ENCODE measurements at regions not wholly inside any gene's neighbourhood (a gene's known extent, or its start where the extent isn't known, plus 50 kb on each side); places are given as distances from the start of the nearest gene placed in this dataset.

DNA sequence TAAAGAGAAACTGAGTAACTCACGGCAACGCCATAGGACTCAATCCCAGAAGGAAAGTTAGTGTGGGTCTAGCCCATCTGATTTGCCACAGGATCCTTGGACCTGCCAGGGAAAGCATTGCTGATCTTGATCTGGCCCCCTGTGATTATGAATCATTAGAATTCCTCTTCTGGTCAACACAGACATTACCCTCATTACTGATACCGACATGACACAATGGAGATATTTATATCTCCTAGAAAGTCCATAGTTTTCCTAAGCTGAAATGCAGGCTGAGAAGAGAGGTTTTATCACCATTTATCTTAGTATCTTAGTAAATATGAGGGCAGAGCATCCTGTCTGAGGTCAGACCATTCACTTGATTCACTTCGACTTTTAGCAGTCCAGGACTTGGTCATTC is 75.5 kb upstream of the CCDC68 start:
- TF ChIP-seq, protein P1, sequence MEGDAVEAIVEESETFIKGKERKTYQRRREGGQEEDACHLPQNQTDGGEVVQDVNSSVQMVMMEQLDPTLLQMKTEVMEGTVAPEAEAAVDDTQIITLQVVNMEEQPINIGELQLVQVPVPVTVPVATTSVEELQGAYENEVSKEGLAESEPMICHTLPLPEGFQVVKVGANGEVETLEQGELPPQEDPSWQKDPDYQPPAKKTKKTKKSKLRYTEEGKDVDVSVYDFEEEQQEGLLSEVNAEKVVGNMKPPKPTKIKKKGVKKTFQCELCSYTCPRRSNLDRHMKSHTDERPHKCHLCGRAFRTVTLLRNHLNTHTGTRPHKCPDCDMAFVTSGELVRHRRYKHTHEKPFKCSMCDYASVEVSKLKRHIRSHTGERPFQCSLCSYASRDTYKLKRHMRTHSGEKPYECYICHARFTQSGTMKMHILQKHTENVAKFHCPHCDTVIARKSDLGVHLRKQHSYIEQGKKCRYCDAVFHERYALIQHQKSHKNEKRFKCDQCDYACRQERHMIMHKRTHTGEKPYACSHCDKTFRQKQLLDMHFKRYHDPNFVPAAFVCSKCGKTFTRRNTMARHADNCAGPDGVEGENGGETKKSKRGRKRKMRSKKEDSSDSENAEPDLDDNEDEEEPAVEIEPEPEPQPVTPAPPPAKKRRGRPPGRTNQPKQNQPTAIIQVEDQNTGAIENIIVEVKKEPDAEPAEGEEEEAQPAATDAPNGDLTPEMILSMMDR (IDR thresholded peaks at IDR 0.05), result no peak

DNA sequence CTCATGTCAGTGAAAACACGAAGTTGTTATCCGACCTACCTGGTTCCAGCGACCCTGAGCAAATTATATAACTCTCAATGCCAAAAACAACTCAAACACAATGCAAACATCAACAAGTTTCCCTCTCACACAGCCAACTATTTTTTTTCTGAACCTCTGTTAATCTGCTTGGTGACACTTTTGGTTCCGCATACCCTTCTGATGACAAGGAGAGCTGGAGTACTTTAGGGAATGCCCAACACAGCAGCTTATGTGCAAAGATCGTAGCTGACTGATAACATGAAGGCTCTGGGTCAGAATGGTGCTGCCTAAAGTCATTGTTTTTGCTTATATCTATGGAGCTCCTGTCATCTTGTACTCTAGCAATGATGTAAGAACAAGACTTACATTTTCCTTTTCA is 72.7 kb upstream of the CCDC68 start:
- H3K9me3 ChIP-seq (ENCODE audit: control insufficient read depth, low read length), result no peaks in the 10 kb centered on the region
- H3K9ac ChIP-seq, result no peak overlapping the region
- no peak overlapping the region for H2AFZ ChIP-seq
- no peaks in the 10 kb centered on the region for H3K79me2 ChIP-seq
- no peaks in the 10 kb centered on the region for H3K36me3 ChIP-seq (ENCODE audit: control insufficient read depth, insufficient read depth, low read length)
- H3K4me2 ChIP-seq (ENCODE audit: low read length), result no peak overlapping the region
- no peaks in the 10 kb centered on the region for H3K27me3 ChIP-seq (ENCODE audit: control insufficient read depth, insufficient read depth, low read length)
- H3K4me3 ChIP-seq (ENCODE audit: low read depth, low read length), result no peak overlapping the region
- no peak overlapping the region for H3K27ac ChIP-seq
- TF ChIP-seq, protein P1 (IDR thresholded peaks at IDR 0.05), result no peak
- no peaks in the 10 kb centered on the region for H3K4me1 ChIP-seq

More for the DNA sequence above, 75.5 kb upstream of the CCDC68 start:
- no peak overlapping the region for H3K4me3 ChIP-seq (ENCODE audit: low read depth, low read length)
- no peak overlapping the region for H3K9ac ChIP-seq
- H3K27ac ChIP-seq, result no peak overlapping the region
- no peaks in the 10 kb centered on the region for H3K36me3 ChIP-seq (ENCODE audit: control insufficient read depth, insufficient read depth, low read length)
- no peaks in the 10 kb centered on the region for H3K9me3 ChIP-seq (ENCODE audit: control insufficient read depth, low read length)
- H3K27me3 ChIP-seq (ENCODE audit: control insufficient read depth, insufficient read depth, low read length), result no peaks in the 10 kb centered on the region
- no peak overlapping the region for H2AFZ ChIP-seq
- no peak overlapping the region for H3K4me2 ChIP-seq (ENCODE audit: low read length)
- no peaks in the 10 kb centered on the region for H3K79me2 ChIP-seq
- no peaks in the 10 kb centered on the region for H3K4me1 ChIP-seq

DNA sequence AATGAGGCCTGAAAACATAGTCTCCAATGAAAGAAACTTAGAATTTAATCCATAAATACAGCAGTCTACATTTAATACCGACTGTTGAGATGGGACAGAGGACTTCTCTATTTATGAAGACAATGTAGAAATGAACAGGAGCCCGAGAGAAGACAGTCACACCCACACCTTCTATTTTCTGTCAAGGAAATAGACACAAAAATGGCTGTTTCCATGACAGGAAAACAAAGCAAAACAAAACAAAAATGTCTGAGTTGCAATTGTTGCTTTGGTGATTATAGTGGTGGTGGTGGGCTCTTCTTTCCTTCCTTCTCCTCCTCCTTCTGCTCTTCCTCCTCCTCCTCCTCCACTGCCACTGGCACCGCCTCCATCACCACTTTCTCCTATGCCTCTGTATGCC is 72.3 kb upstream of the CCDC68 start:
- Histone ChIP-seq H3K36me3 (ENCODE audit: control insufficient read depth, insufficient read depth, low read length) (no peaks in the 10 kb centered on the region), H2AFZ (no peak overlapping the region), H3K27ac (no peak overlapping the region), H3K27me3 (ENCODE audit: control insufficient read depth, insufficient read depth, low read length) (no peaks in the 10 kb centered on the region), H3K79me2 (no peaks in the 10 kb centered on the region), H3K4me2 (ENCODE audit: low read length) (no peak overlapping the region), H3K9ac (no peak overlapping the region), H3K4me1 (no peaks in the 10 kb centered on the region), H3K4me3 (ENCODE audit: low read depth, low read length) (no peak overlapping the region), H3K9me3 (ENCODE audit: control insufficient read depth, low read length) (no peaks in the 10 kb centered on the region)
- TF ChIP-seq, protein P1 (IDR thresholded peaks at IDR 0.05), result no peak

DNA sequence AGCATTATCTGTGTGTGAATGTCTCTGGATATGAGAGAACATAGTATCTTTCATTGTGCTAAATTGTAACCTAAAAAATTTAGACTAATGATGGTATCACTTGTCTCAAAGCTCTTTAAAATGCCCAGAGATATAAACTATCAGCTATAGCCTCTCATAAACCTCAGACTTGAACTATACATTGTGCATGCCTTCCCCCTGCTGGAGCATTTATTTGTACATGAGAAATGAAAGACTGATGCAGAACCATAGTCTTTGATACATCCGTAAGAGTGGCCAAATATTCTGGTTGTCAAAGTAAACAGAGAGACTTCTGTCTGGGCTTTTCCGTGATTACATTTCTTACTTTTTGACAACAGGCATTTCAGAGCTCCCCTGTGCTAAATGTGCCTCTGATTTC is 71.9 kb upstream of the CCDC68 start:
- H2AFZ ChIP-seq, result no peak overlapping the region
- H3K9ac ChIP-seq, result no peak overlapping the region
- no peaks in the 10 kb centered on the region for H3K36me3 ChIP-seq (ENCODE audit: control insufficient read depth, insufficient read depth, low read length)
- H3K9me3 ChIP-seq (ENCODE audit: control insufficient read depth, low read length), result no peaks in the 10 kb centered on the region
- H3K79me2 ChIP-seq, result no peaks in the 10 kb centered on the region
- H3K27ac ChIP-seq, result no peak overlapping the region
- TF ChIP-seq, protein P1 (IDR thresholded peaks at IDR 0.05), result no peak
- H3K4me3 ChIP-seq (ENCODE audit: low read depth, low read length), result no peak overlapping the region
- no peaks in the 10 kb centered on the region for H3K27me3 ChIP-seq (ENCODE audit: control insufficient read depth, insufficient read depth, low read length)
- no peaks in the 10 kb centered on the region for H3K4me1 ChIP-seq
- no peak overlapping the region for H3K4me2 ChIP-seq (ENCODE audit: low read length)

DNA sequence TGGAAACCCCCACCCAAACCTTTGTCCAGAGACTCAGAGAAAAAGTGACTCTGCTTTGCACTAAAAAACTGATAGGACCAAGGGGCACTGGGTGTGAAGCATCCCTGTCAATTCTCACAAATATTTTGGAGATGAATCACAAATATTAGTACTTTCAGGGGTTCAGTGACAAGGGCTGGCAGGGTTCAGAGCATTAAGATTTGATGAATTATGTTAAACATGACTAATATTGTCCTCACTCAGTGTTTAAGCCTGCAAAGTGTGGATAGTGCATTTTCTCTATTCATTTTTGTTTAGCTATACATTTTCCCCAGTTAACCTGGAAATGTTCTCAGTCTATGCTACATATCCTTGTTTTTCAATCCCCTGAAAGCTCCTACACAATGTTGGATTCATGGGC is 65.3 kb upstream of the CCDC68 start:
- Histone ChIP-seq H3K9ac (no peak overlapping the region), H3K9me3 (ENCODE audit: control insufficient read depth, low read length) (no peaks in the 10 kb centered on the region), H3K4me3 (ENCODE audit: low read depth, low read length) (no peak overlapping the region), H3K4me1 (no peaks in the 10 kb centered on the region), H3K27me3 (ENCODE audit: control insufficient read depth, insufficient read depth, low read length) (no peaks in the 10 kb centered on the region), H3K27ac (no peak overlapping the region), H2AFZ (no peak overlapping the region), H3K79me2 (no peaks in the 10 kb centered on the region), H3K4me2 (ENCODE audit: low read length) (no peak overlapping the region), H3K36me3 (ENCODE audit: control insufficient read depth, insufficient read depth, low read length) (no peaks in the 10 kb centered on the region)
- TF ChIP-seq, protein P1 (IDR thresholded peaks at IDR 0.05), result no peak
